ENCODE measurements at regions not wholly inside any gene's neighbourhood (a gene's known extent, or its start where the extent isn't known, plus 50 kb on each side); places are given as distances from the start of the nearest gene placed in this dataset.

DNA sequence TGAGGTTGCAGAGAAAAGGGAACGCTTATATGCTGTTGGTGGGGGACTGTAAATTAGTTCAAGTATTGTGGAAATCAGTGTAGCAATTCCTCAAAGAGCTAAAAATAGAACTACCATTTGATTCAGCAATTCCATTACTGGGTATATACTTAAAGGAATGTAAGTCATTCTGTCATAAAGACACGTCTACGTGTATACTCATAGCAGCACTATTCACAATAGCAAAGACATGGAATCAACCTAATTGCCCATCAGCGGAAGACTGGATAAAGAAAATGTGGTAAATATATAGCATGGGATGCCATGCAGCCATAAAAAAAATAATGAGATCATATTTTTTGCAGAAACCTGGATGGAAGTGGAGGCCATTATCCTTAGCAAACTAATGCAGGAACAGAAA, 100.0 kb upstream of the NPSR1 start:
- TF ChIP-seq, protein P1, sequence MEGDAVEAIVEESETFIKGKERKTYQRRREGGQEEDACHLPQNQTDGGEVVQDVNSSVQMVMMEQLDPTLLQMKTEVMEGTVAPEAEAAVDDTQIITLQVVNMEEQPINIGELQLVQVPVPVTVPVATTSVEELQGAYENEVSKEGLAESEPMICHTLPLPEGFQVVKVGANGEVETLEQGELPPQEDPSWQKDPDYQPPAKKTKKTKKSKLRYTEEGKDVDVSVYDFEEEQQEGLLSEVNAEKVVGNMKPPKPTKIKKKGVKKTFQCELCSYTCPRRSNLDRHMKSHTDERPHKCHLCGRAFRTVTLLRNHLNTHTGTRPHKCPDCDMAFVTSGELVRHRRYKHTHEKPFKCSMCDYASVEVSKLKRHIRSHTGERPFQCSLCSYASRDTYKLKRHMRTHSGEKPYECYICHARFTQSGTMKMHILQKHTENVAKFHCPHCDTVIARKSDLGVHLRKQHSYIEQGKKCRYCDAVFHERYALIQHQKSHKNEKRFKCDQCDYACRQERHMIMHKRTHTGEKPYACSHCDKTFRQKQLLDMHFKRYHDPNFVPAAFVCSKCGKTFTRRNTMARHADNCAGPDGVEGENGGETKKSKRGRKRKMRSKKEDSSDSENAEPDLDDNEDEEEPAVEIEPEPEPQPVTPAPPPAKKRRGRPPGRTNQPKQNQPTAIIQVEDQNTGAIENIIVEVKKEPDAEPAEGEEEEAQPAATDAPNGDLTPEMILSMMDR (conservative IDR thresholded peaks at IDR 0.05; ENCODE audit: low read depth, low read length) = no peak
- TF ChIP-seq EZH2 (IDR thresholded peaks at IDR 0.05; ENCODE audit: borderline replicate concordance, low read depth, low read length, poor library complexity, severe bottlenecking) = no peak

Data from A673 (cell line).